DND-41 (cell line): ENCODE measurements at regions not wholly inside any gene's neighbourhood (a gene's known extent, or its start where the extent isn't known, plus 50 kb on each side); places are given as distances from the start of the nearest gene placed in this dataset.

Source experiments
- CTCF ChIP-seq: IDR thresholded peaks from 2 replicates; pipeline ENCODE4 v1.5.1; 2012; ENCODE audit warnings: borderline replicate concordance, low read length, moderate library complexity, mild to moderate bottlenecking; ENCODE audit not compliant: poor library complexity, severe bottlenecking; ENCODE audit errors: extremely low read depth
- EZH2 ChIP-seq: IDR thresholded peaks from 3 replicates; pipeline ENCODE4 v1.6.1; 2012; ENCODE audit warnings: borderline replicate concordance, low read depth, mild to moderate bottlenecking, moderate library complexity, low read length, inconsistent platforms; ENCODE audit not compliant: severe bottlenecking

- no peak for TF ChIP-seq CTCF
- TF ChIP-seq EZH2, result no peak
Observed at GRCh38 chr15:98152156-98152555, 191.7 kb downstream of the ARRDC4 start.
